Progenitor cell of endocrine pancreas (in vitro differentiated cells): ENCODE measurements at regions not wholly inside any gene's neighbourhood (a gene's known extent, or its start where the extent isn't known, plus 50 kb on each side); places are given as distances from the start of the nearest gene placed in this dataset.

Experiments
- DNase-seq: peaks from one replicate; pipeline ENCODE4 v3.0.0; 2021; ENCODE audit warnings: low spot score; ENCODE audit not compliant: unreplicated experiment
- H3K27ac Mint-ChIP-seq: 2 replicates; pipeline ENCODE4 v1.8.0; 2021; ENCODE audit warnings: mild to moderate bottlenecking, moderate library complexity, mixed read lengths
- H3K27me3 Mint-ChIP-seq: 2 replicates; pipeline ENCODE4 v1.8.0; 2021; ENCODE audit warnings: mixed read lengths
- H3K36me3 Mint-ChIP-seq: 2 replicates; pipeline ENCODE4 v1.8.0; 2022; ENCODE audit warnings: mixed read lengths; ENCODE audit not compliant: insufficient read depth
- H3K4me1 Mint-ChIP-seq: 2 replicates; pipeline ENCODE4 v1.8.0; 2021; ENCODE audit warnings: low read depth, mixed read lengths
- H3K4me3 Mint-ChIP-seq: 2 replicates; pipeline ENCODE4 v1.8.0; 2021; ENCODE audit warnings: low read depth, mild to moderate bottlenecking, moderate library complexity, mixed read lengths
- H3K9me3 Mint-ChIP-seq: 2 replicates; pipeline ENCODE4 v1.8.0; 2021; ENCODE audit warnings: low read depth, mixed read lengths
- CTCF ChIP-seq: fragments of 200-600 bp; sonication (generic); IDR thresholded peaks from one replicate; pipeline ENCODE4 v1.5.0; 2021; ENCODE audit warnings: antibody characterized with exemption, mild to moderate bottlenecking; ENCODE audit not compliant: unreplicated experiment

GRCh38 chr4:58252656-58253055 lies 1142.5 kb upstream of the IGFBP7 start:
- no peaks in the 10 kb centered on the region for H3K9me3 Mint-ChIP-seq
- TF ChIP-seq CTCF, result no peak
- no peaks in the 10 kb centered on the region for H3K27me3 Mint-ChIP-seq
- H3K4me3 Mint-ChIP-seq, result no peak overlapping the region
- H3K36me3 Mint-ChIP-seq, result no peaks in the 10 kb centered on the region
- no peak overlapping the region for H3K27ac Mint-ChIP-seq
- no peaks in the 10 kb centered on the region for H3K4me1 Mint-ChIP-seq
- DNase-seq, result no peak

- DNase-seq, result no peak
- Mint-ChIP-seq H3K27me3 (no peaks in the 10 kb centered on the region), H3K27ac (no peak overlapping the region), H3K36me3 (no peaks in the 10 kb centered on the region), H3K9me3 (no peaks in the 10 kb centered on the region), H3K4me1 (no peaks in the 10 kb centered on the region), H3K4me3 (no peak overlapping the region)
- peak; percentile 45 for TF ChIP-seq CTCF
Measured at GRCh38 chr4:58247792-58248191, 1137.6 kb upstream of the IGFBP7 start.

GRCh38 chr4:58225460-58225859 lies 1115.3 kb upstream of the IGFBP7 start:
- Mint-ChIP-seq H3K27me3 (no peaks in the 10 kb centered on the region), H3K36me3 (no peaks in the 10 kb centered on the region)

GRCh38 chr4:58219179-58219578 lies 1109.0 kb upstream of the IGFBP7 start:
- Mint-ChIP-seq H3K27ac (no peak overlapping the region), H3K9me3 (peaks cover 5% of the 10 kb centered on the region), H3K4me3 (no peak overlapping the region), H3K4me1 (peaks cover 1% of the 10 kb centered on the region), H3K36me3 (no peaks in the 10 kb centered on the region), H3K27me3 (no peaks in the 10 kb centered on the region)
- DNase-seq, result no peak
- TF ChIP-seq CTCF, result no peak

More at GRCh38 chr4:58225460-58225859, 1115.3 kb upstream of the IGFBP7 start:
- no peak for TF ChIP-seq CTCF
- Mint-ChIP-seq H3K4me3 (no peak overlapping the region), H3K27ac (no peak overlapping the region), H3K9me3 (no peaks in the 10 kb centered on the region), H3K4me1 (no peaks in the 10 kb centered on the region)
- DNase-seq, result no peak

- Mint-ChIP-seq H3K27me3 (no peaks in the 10 kb centered on the region), H3K9me3 (peaks cover 5% of the 10 kb centered on the region), H3K4me3 (no peak overlapping the region), H3K36me3 (no peaks in the 10 kb centered on the region), H3K27ac (no peak overlapping the region), H3K4me1 (peaks cover 1% of the 10 kb centered on the region)
- no peak for DNase-seq
- TF ChIP-seq CTCF, result no peak
Measured at GRCh38 chr4:58216461-58216860, 1106.3 kb upstream of the IGFBP7 start.

GRCh38 chr4:58214376-58214775 lies 1104.2 kb upstream of the IGFBP7 start:
- Mint-ChIP-seq H3K36me3 (no peaks in the 10 kb centered on the region), H3K4me3 (no peak overlapping the region)

More at GRCh38 chr4:58214376-58214775, 1104.2 kb upstream of the IGFBP7 start:
- TF ChIP-seq CTCF, result no peak
- Mint-ChIP-seq H3K27me3 (no peaks in the 10 kb centered on the region), H3K4me1 (peaks cover 1% of the 10 kb centered on the region), H3K27ac (no peak overlapping the region), H3K9me3 (peaks cover 3% of the 10 kb centered on the region)
- DNase-seq, result no peak
